GM18502 (cell line): ENCODE measurements at regions not wholly inside any gene's neighbourhood (a gene's known extent, or its start where the extent isn't known, plus 50 kb on each side); places are given as distances from the start of the nearest gene placed in this dataset.

Experiments
- ATAC-seq: cut with Tn5 transposase; IDR thresholded peaks from one replicate; pipeline ENCODE4 v1.9.1; 2021; ENCODE audit warnings: mild to moderate bottlenecking; ENCODE audit not compliant: unreplicated experiment, poor library complexity

- ATAC-seq, result no peak
Measured at GRCh38 chr4:32506067-32506466, 1785.9 kb downstream of the PCDH7 start.

DNA sequence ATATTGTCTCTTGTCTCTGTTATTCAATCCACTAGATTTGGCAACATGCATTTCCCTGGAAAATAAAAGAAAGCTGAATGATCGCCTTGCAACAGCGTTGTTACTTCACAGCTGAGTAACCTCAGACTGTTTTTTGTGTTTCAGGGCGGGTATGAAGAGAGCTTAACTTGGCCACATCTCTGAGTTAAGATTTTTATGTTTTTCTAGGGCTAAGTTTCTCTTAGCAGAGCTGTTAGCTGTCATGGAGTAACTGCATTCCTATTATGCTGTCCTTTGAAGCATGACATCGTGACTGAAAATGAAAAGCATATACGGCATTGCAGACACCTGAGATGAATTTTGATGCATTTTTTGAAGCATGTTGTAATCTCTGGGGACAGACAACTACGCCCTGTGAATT, 1798.9 kb downstream of the PCDH7 start:
- ATAC-seq, result no peak

GRCh38 chr4:32525420-32525819, 1805.3 kb downstream of the PCDH7 start:
- no peak for ATAC-seq

- no peak for ATAC-seq
Measured at GRCh38 chr4:32544846-32545245, 1824.7 kb downstream of the PCDH7 start.

DNA sequence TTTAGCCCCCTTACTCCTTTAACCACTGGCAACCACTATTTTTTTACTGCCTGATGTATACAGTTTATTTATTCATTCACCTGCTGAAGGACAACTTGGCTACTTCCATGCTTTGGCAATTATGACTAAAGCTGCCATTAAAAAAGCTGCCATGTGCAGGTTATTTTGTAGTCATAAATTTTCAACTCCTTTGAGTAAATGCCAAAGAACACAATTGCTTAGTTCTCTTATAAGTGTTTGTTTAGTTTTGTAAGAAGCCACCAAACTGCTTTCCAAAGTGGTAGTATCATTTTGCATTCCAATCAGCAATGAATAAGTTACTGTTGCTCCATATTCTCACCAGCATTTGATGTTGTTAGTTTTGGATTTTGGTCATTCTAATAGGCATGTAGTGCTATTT, 1831.8 kb downstream of the PCDH7 start:
- no peak for ATAC-seq

DNA sequence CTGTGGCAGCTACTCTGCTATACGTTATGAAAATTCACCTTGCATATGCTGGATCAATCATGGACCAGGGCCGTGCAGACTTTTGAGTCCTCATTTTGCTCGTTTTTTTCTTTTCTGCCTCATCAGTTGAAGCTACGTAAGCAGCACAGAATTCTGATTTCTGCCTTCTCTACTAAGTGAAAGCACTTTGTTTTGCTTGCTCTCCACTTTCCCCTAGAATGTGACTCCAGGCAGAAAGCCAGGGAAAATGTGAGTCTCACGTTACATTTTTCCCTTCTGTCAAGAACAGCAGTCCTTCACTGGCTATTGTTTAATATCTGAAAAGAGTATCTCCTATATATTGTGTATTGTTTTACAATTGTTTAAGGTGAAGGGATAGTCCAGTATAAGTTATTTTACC, 1840.1 kb downstream of the PCDH7 start:
- no peak for ATAC-seq

DNA sequence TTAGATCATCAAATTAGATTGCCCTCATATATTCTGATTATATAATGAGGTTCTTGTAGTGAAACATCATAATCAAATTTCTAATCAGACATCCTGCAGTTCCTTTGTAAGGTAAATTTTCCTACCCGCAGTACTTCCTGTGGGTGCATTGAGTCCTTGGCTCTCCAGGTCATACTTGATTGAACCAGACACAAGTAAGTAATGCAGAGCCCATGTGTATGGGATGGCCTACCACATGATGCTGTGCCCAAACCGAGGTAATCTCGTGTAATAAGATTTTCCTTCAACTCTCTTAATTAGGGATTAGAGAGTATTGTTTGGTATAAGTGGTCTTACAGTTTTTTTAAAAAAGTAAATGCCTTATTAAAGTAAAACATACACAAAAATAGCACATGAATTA, 1841.8 kb downstream of the PCDH7 start:
- no peak for ATAC-seq

DNA sequence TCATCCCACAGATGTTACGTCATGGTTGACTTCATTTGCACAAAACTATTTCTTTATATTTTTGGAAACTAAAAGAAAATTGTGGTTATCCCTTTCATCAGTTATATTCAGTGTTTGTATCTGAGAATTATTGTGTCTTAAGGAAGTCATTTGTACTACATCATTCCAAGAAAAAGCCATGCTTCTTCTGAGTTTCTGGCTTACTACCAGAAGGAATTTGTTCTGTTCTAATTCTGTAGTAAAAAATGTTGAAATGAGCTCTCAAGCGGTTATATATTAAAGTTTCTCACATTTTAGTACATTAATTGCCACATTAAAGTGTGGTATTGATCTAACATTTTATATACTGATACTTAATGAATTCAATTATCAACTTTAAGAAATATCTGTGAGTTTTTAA, 1844.5 kb downstream of the PCDH7 start:
- ATAC-seq, result no peak

DNA sequence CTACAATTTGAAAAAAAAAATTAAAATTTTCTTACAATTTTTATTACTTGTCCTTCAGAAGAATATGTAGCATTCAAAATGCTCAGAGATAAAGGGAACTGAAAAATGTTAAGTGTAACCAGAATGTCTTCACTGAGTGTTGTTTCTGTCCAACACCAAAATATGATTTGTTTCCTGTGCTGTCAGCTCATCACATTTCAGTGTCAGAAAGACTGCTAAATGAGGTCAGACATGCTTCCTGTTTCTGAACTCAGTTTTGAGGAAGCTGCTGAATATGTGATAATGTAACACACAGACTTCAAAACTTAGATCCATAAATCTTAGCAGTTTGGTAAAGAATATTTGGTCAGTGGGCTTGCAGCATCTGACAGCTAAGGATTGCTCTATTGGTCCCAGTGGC, 1849.7 kb downstream of the PCDH7 start:
- ATAC-seq, result no peak

DNA sequence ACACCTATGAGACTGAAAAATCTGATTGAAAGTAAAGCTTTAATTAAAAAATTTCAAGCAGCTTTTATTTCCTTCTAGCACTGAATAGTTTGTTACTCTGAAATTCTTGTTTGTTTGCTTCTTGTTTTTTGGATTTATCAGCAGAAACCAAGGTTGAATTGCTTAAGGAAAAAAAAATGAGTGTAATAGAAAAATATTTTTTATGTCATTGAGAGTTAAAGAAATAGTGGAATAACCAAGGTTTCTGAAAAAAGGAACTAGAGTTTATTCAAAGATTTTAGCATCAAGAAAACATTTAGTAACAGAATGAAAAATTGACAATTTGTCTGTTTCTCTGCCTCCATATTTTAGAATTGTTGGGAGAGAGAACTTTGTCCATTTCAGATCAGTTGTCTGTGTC, 1852.2 kb downstream of the PCDH7 start:
- ATAC-seq, result no peak

DNA sequence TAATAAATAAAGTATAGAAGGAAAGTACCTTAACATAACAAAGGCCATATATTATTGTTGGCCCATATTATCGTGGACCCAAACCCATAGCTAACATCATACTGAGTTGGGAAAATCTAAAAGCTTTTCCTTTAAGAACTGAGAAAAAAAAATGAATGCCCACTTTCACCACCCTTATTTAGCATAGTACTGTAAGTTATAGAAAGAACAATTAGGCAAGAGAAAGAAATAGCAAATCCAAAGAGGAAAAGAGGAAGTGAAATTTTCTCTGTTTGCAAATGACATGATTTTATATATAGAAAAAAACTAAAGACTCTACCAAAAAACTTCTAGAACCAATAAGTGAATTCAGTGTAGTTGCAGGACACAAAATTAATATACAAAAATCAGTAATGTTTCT, 1854.6 kb downstream of the PCDH7 start:
- ATAC-seq, result no peak

DNA sequence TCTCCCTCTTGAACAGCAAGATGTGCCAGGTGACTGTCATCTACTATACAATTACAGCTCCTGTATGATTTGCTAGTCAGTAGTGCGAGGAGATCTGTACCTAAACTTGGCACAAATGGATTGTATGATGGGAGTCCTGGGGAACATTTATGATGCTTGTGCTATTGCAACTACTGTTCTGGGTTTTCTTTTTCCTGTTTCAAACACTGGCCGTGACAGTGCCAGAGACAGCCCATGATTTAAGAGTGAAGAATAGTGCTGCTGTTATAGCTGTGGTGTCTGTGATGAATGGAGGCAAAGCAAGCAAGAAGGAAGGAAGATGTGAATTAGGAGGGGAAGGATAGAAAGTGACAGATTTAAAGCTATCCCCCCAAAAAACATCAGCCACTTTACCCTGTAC, 1868.9 kb downstream of the PCDH7 start:
- no peak for ATAC-seq

GRCh38 chr4:32589853-32590252, 1869.7 kb downstream of the PCDH7 start:
- ATAC-seq, result no peak

DNA sequence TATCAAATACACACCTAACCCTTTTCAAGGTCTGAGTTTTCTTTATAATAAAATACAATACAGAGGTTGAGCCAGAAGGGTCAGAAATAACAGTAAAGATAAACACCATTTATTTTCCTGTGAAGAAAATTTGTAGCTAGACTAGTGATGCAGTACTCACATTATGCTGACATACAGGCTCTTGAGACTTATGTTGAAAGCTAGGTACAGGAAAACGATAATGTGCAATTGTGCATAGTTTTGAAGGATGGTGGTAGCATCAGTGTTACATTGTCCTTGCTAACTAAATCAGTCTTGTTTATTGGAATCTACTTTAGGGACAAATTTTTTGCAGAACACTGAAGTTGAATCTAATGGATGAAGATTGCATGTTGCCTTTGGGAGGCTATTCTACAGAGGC, 1877.2 kb downstream of the PCDH7 start:
- ATAC-seq, result no peak

- no peak for ATAC-seq
Measured at GRCh38 chr4:32601848-32602247, 1881.7 kb downstream of the PCDH7 start.

GRCh38 chr4:32607978-32608377, 1887.8 kb downstream of the PCDH7 start:
- ATAC-seq, result no peak

GRCh38 chr4:32624943-32625603, 1904.9 kb downstream of the PCDH7 start:
- ATAC-seq, result no peak

DNA sequence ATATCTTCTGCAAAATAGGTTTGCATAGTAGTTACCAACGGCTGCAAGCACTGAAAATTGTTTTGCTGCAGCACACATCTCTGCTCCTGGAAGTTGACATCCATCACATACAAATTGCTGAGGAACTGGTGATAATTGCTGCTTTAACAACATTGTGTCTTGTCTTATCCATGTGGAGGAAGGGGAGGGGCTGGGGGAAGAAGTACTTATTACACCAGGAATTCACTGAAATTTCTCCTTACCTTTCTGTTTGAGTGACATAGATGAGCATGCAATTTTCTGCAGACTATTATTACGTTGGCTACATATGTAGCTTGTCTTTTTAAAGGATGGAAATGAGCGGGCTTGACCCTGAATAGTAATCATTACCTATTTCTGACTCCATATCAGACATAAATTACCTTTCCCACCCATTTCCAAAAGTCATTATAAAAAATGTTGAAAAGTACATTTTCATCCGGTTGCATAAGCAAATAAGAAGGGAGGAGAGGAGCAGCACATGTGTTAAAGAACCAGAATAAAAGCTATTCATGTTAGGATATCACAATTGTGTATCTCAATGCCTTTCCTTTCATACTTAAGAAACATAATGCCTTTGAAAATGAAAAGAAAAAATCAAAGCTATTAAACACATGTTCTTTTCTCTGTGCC, 1905.6 kb downstream of the PCDH7 start:
- ATAC-seq, result no peak

DNA sequence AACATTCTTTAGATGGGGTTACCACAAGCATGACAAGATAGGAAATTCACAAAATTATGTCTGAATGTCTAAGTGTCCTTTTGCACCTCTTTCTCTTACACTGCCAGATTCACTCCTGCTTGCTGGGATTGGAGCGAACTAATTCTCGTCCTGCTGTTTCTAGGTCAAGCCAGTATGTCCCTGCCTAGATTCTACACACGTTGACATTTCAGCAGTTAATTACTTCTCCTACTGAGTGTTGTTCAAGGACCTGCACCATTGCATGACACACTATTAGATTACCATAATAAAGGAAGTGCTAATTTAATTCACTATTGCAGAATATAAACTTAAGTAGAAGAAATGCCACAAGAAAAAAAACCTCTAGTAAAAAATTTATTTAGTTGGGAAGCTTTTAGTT, 1911.7 kb downstream of the PCDH7 start:
- ATAC-seq, result no peak

- no peak for ATAC-seq
Measured at GRCh38 chr4:32633421-32633820, 1913.3 kb downstream of the PCDH7 start.

- no peak for ATAC-seq
Measured at GRCh38 chr4:32645653-32646052, 1925.5 kb downstream of the PCDH7 start.

DNA sequence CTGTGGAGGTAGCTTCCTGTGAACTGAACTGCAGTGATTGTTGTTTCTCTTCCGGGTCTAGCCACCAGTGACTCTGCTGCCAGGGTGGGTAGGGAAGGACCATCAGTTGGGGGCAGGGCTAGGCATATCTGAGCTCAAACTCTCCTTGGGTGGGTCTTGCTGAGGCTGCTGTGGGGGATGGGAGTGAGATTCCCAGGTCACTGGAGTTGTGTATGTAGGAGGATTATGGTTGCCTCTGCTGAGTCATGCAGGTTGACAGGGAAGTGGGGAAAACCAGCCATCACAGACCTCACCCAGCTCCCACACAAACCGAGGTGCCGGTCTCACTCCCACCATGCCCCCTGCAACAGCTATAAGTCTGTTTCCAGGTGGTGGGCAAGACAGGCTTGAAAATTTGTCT, 1937.8 kb downstream of the PCDH7 start:
- no peak for ATAC-seq
